GM23338 (cell line): ENCODE measurements at regions not wholly inside any gene's neighbourhood (a gene's known extent, or its start where the extent isn't known, plus 50 kb on each side); places are given as distances from the start of the nearest gene placed in this dataset.
A peak's percentile ranks its signal among the peaks of the same experiment; 100 is the strongest.

ENCODE experiments used
- ATAC-seq: fragments of 200-7000 bp; cut with Tn5 transposase; 3 replicates; pipeline ENCODE4 v1.9.1; 2020
- DNase-seq: peaks from one replicate; pipeline ENCODE4 v3.0.0-alpha.2; 2015; ENCODE audit warnings: low spot score
- H2AFZ ChIP-seq: fragments of 200-600 bp; sonication (generic); 2 replicates; pipeline ENCODE4 v1.8.0; 2016; ENCODE audit warnings: antibody characterized with exemption, mild to moderate bottlenecking, moderate library complexity
- H3F3A ChIP-seq: fragments of 200-600 bp; sonication (generic); replicated peaks from 2 replicates; pipeline ENCODE4 v1.8.0; 2017; ENCODE audit warnings: antibody characterized with exemption, mixed run types, low read depth
- H3K27ac ChIP-seq: fragments of 200-600 bp; sonication (generic); 2 replicates; pipeline ENCODE4 v1.6.1; 2016; ENCODE audit warnings: low read depth
- H3K27me3 ChIP-seq: fragments of 200-600 bp; sonication (generic); 2 replicates; pipeline ENCODE4 v1.8.0; 2016; ENCODE audit warnings: mild to moderate bottlenecking, mixed run types, moderate library complexity; ENCODE audit not compliant: insufficient read depth
- H3K36me3 ChIP-seq: fragments of 200-600 bp; sonication (generic); 2 replicates; pipeline ENCODE4 v1.8.0; 2016; ENCODE audit warnings: mild to moderate bottlenecking; ENCODE audit not compliant: insufficient read depth
- H3K4me1 ChIP-seq: fragments of 200-600 bp; sonication (generic); 2 replicates; pipeline ENCODE4 v1.8.0; 2016; ENCODE audit warnings: mild to moderate bottlenecking, moderate library complexity; ENCODE audit not compliant: insufficient read depth
- H3K4me2 ChIP-seq: fragments of 200-600 bp; sonication (generic); 2 replicates; pipeline ENCODE4 v1.7.1; 2017; ENCODE audit warnings: mixed run types
- H3K4me3 ChIP-seq: fragments of 200-600 bp; sonication (generic); 2 replicates; pipeline ENCODE4 v1.6.1; 2016; ENCODE audit warnings: mixed run types
- H3K79me2 ChIP-seq: fragments of 200-600 bp; sonication (generic); replicated peaks from 2 replicates; pipeline ENCODE4 v1.8.0; 2017; ENCODE audit warnings: mild to moderate bottlenecking; ENCODE audit not compliant: insufficient read depth
- H3K9me2 ChIP-seq: fragments of 200-600 bp; sonication (generic); 2 replicates; pipeline ENCODE4 v1.8.0; 2017; ENCODE audit not compliant: insufficient read depth
- H4K20me1 ChIP-seq: fragments of 200-600 bp; sonication (generic); replicated peaks from 2 replicates; pipeline ENCODE4 v1.8.0; 2017; ENCODE audit warnings: mild to moderate bottlenecking; ENCODE audit not compliant: insufficient read depth
- H3K27ac Mint-ChIP-seq: 2 replicates; pipeline ENCODE4 v1.8.0; 2020; ENCODE audit warnings: inconsistent platforms, mild to moderate bottlenecking, moderate library complexity, mixed read lengths
- H3K27me3 Mint-ChIP-seq: 3 replicates; pipeline ENCODE4 v1.8.0; 2022; ENCODE audit warnings: low read depth, mild to moderate bottlenecking, moderate library complexity, mixed read lengths, inconsistent platforms; ENCODE audit not compliant: insufficient read depth, poor library complexity
- H3K36me3 Mint-ChIP-seq: 3 replicates; pipeline ENCODE4 v1.8.0; 2021; ENCODE audit warnings: low read depth, mild to moderate bottlenecking, inconsistent platforms, moderate library complexity, mixed read lengths
- H3K4me1 Mint-ChIP-seq: 3 replicates; pipeline ENCODE4 v1.8.0; 2020; ENCODE audit warnings: mild to moderate bottlenecking, inconsistent platforms, mixed read lengths
- H3K4me3 Mint-ChIP-seq: 3 replicates; pipeline ENCODE4 v1.8.0; 2021; ENCODE audit warnings: moderate library complexity, mild to moderate bottlenecking, inconsistent platforms, mixed read lengths
- H3K9me3 Mint-ChIP-seq: 3 replicates; pipeline ENCODE4 v1.8.0; 2020; ENCODE audit warnings: moderate library complexity, mild to moderate bottlenecking, inconsistent platforms, mixed read lengths
- CREB1 ChIP-seq: fragments of 250-450 bp; sonication (Bioruptor Pico); IDR thresholded peaks from 2 replicates; pipeline ENCODE4 v1.5.0; 2020; ENCODE audit warnings: low read depth, mild to moderate bottlenecking, moderate library complexity
- CTCF ChIP-seq, 2 experiments: fragments of 200-600 bp in 1 of 2; sonication (generic) in 1 of 2; conservative IDR thresholded peaks; 2 replicates each; pipeline versions ENCODE4 v1.5.1 to v1.6.1; 2016 to 2017; ENCODE audit warnings: antibody characterized with exemption in 2 of 2, low read depth in 2 of 2, mild to moderate bottlenecking in 2 of 2, moderate library complexity in 1 of 2
- ETS1 ChIP-seq: IDR thresholded peaks from 2 replicates; pipeline ENCODE4 v1.6.1; 2016; ENCODE audit warnings: antibody characterized with exemption
- POLR2AphosphoS5 ChIP-seq: IDR thresholded peaks from 2 replicates; pipeline ENCODE4 v1.6.1; 2016; ENCODE audit warnings: antibody characterized with exemption, low read depth
- REST ChIP-seq: IDR thresholded peaks from one replicate; pipeline ENCODE4 v1.6.1; 2018; ENCODE audit warnings: antibody characterized with exemption; ENCODE audit not compliant: unreplicated experiment
- STAT1 ChIP-seq: IDR thresholded peaks from one replicate; pipeline ENCODE4 v1.6.1; 2016; ENCODE audit warnings: antibody characterized with exemption; ENCODE audit not compliant: unreplicated experiment
- ZNF114 ChIP-seq: fragments of 250-450 bp; sonication (Bioruptor Pico); IDR thresholded peaks from 2 replicates; pipeline ENCODE4 v1.5.0; 2020; ENCODE audit warnings: mild to moderate bottlenecking, moderate library complexity
- ZNF462 ChIP-seq: fragments of 250-450 bp; sonication (Bioruptor Pico); IDR thresholded peaks from 2 replicates; pipeline ENCODE4 v1.5.0; 2020; ENCODE audit warnings: mild to moderate bottlenecking, moderate library complexity

- TF ChIP-seq ZNF462 (CRISPR knock-in tag) (no peak), STAT1 (no peak), ZNF114 (CRISPR knock-in tag) (no peak), POLR2AphosphoS5 (no peak)
These were observed 200.4 kb downstream of the LYPLAL1 start (continued) for GRCh38 chr1:219374046-219374566.

GRCh38 chr1:219373616-219373935 is 199.9 kb downstream of the LYPLAL1 start:
- no peak overlapping the region for H3K4me3 Mint-ChIP-seq
- Histone ChIP-seq H3K4me1 (0 out of 2 replicates have a peak, but pooled peaks cover 7% of the 10 kb centered on the region), H3K9me2 (peaks cover 3% of the 10 kb centered on the region; the same call in 1 of the 2 replicates), H3K79me2 (no peaks in the 10 kb centered on the region), H3K27ac (no peak overlapping the region), H2AFZ (peak overlapping the region; percentile 45; the same call in 1 of the 2 replicates), H3K27me3 (no peaks in the 10 kb centered on the region), H3F3A (no peaks in the 10 kb centered on the region), H3K4me3 (no peak overlapping the region), H3K36me3 (no peaks in the 10 kb centered on the region), H4K20me1 (no peaks in the 10 kb centered on the region), H3K4me2 (no peak overlapping the region)
- TF ChIP-seq ETS1, result no peak
- TF ChIP-seq REST, result no peak
- TF ChIP-seq CTCF (conservative IDR thresholded peaks at IDR 0.05; ENCODE audit: low read depth in 2 of 2), result no peak
- no peak for TF ChIP-seq STAT1
- no peak for TF ChIP-seq CREB1
- H3K27ac Mint-ChIP-seq, result no peak overlapping the region
- H3K9me3 Mint-ChIP-seq, result no peaks in the 10 kb centered on the region
- H3K4me1 Mint-ChIP-seq, result peaks cover 15% of the 10 kb centered on the region
- H3K27me3 Mint-ChIP-seq, result no peaks in the 10 kb centered on the region
- no peak for DNase-seq
- ATAC-seq, result no peak
- H3K36me3 Mint-ChIP-seq, result no peaks in the 10 kb centered on the region
